A673 (cell line): ENCODE measurements at regions not wholly inside any gene's neighbourhood (a gene's known extent, or its start where the extent isn't known, plus 50 kb on each side); places are given as distances from the start of the nearest gene placed in this dataset.

ENCODE experiments used
- BruUV-seq: library from RNA; stranded (reverse); fragments of 400-500 nt; replicated peaks from 2 replicates; lab custom pipeline; 2021; lab: Mats Ljungman, UMichigan
- CTCF ChIA-PET: fragments of 300-600 bp; sonication (Branson Sonifier 250); formaldehyde crosslinking; loops from one replicate; lab custom pipeline; 2022; ENCODE audit warnings: antibody characterized with exemption; lab: Charles Lee
- POLR2A ChIA-PET: fragments of 300-600 bp; sonication (Branson Sonifier 250); formaldehyde crosslinking; loops from one replicate; lab custom pipeline; 2022; ENCODE audit warnings: antibody characterized with exemption; ENCODE audit not compliant: low non-redundant PET; lab: Charles Lee
- DNase-seq: peaks from one replicate; pipeline ENCODE4 v3.0.0-alpha.2; 2015; ENCODE audit warnings: low spot score
- H3K27ac ChIP-seq: fragments of 200-600 bp; sonication (generic); 2 replicates; pipeline ENCODE4 v1.5.1; 2016; ENCODE audit warnings: mixed run types, low read depth, mild to moderate bottlenecking, mixed read lengths, antibody characterized with exemption, low read length; ENCODE audit not compliant: poor library complexity, severe bottlenecking
- H3K27me3 ChIP-seq: fragments of 200-600 bp; sonication (generic); replicated peaks from 2 replicates; pipeline ENCODE4 v1.6.1; 2017; ENCODE audit warnings: mixed run types, low read depth, mild to moderate bottlenecking, mixed read lengths, antibody characterized with exemption, low read length; ENCODE audit not compliant: insufficient read depth, poor library complexity
- H3K36me3 ChIP-seq: fragments of 200-600 bp; sonication (generic); 2 replicates; pipeline ENCODE4 v1.6.1; 2016; ENCODE audit warnings: mixed run types, mild to moderate bottlenecking, mixed read lengths, antibody characterized with exemption, low read length; ENCODE audit not compliant: insufficient read depth, poor library complexity, severe bottlenecking
- H3K4me1 ChIP-seq: fragments of 200-600 bp; sonication (generic); 2 replicates; pipeline ENCODE4 v1.6.1; 2017; ENCODE audit warnings: mixed run types, mild to moderate bottlenecking, mixed read lengths, antibody characterized with exemption, low read length; ENCODE audit not compliant: insufficient read depth, poor library complexity, severe bottlenecking
- H3K4me3 ChIP-seq: fragments of 200-600 bp; sonication (generic); 2 replicates; pipeline ENCODE4 v1.5.1; 2016; ENCODE audit warnings: low read depth, mixed run types, mild to moderate bottlenecking, mixed read lengths, low read length; ENCODE audit not compliant: poor library complexity, severe bottlenecking
- H3K9me3 ChIP-seq: fragments of 200-600 bp; sonication (generic); 2 replicates; pipeline ENCODE4 v1.6.1; 2016; ENCODE audit warnings: mixed run types, low read depth, mild to moderate bottlenecking, mixed read lengths, antibody characterized with exemption, low read length; ENCODE audit not compliant: poor library complexity, severe bottlenecking
- EZH2 ChIP-seq: fragments of 200-600 bp; sonication (generic); IDR thresholded peaks from 2 replicates; pipeline ENCODE4 v1.6.1; 2017; ENCODE audit warnings: borderline replicate concordance, low read depth, mild to moderate bottlenecking, mixed read lengths, antibody characterized with exemption, low read length; ENCODE audit not compliant: poor library complexity, severe bottlenecking
- intact Hi-C: fragments of 100-400 bp; cut with micrococcal nuclease; formaldehyde crosslinking; loops from one replicate; pipeline ENCODE4 v1.10.0; 2022; ENCODE audit not compliant: unreplicated experiment
- TF ChIP-seq, protein P1 (sequence below): fragments of 300-800, 200-600 bp; sonication (generic); conservative IDR thresholded peaks from 2 replicates; pipeline ENCODE4 v1.5.1; 2017; ENCODE audit warnings: low read depth, mild to moderate bottlenecking, antibody characterized with exemption, low read length, moderate library complexity, mixed read lengths

DNA sequence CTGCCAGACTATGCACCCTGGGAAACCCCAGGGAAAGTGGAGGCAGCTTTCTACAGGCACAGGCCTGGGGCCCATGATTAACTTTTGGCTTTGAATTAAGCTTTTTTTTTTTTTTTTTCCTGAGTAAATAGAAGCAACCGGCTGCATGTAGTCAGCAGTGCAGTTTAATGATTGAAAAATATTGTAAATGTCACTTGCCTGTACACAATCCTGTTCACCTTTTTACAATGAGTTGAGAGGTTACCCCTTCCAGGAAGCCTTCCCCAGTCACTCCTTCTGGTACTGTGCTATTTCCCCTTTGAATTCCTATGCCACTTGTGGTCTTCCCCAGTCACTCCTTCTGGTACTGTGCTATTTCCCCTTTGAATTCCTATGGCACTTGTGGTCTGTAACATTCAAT is 475.6 kb downstream of the TDRD15 start:
- intact Hi-C loops = no loop called here
- CTCF ChIA-PET = no interaction called here
- Histone ChIP-seq H3K4me1 (no peaks in the 10 kb centered on the region), H3K27ac (no peak overlapping the region), H3K4me3 (no peak overlapping the region), H3K9me3 (no peaks in the 10 kb centered on the region), H3K36me3 (no peaks in the 10 kb centered on the region), H3K27me3 (no peaks in the 10 kb centered on the region)
- BruUV-seq = no TSS peak
- TF ChIP-seq EZH2 = no peak
- TF ChIP-seq, protein P1, sequence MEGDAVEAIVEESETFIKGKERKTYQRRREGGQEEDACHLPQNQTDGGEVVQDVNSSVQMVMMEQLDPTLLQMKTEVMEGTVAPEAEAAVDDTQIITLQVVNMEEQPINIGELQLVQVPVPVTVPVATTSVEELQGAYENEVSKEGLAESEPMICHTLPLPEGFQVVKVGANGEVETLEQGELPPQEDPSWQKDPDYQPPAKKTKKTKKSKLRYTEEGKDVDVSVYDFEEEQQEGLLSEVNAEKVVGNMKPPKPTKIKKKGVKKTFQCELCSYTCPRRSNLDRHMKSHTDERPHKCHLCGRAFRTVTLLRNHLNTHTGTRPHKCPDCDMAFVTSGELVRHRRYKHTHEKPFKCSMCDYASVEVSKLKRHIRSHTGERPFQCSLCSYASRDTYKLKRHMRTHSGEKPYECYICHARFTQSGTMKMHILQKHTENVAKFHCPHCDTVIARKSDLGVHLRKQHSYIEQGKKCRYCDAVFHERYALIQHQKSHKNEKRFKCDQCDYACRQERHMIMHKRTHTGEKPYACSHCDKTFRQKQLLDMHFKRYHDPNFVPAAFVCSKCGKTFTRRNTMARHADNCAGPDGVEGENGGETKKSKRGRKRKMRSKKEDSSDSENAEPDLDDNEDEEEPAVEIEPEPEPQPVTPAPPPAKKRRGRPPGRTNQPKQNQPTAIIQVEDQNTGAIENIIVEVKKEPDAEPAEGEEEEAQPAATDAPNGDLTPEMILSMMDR = no peak
- POLR2A ChIA-PET = no interaction called here
- DNase-seq = no peak

DNA sequence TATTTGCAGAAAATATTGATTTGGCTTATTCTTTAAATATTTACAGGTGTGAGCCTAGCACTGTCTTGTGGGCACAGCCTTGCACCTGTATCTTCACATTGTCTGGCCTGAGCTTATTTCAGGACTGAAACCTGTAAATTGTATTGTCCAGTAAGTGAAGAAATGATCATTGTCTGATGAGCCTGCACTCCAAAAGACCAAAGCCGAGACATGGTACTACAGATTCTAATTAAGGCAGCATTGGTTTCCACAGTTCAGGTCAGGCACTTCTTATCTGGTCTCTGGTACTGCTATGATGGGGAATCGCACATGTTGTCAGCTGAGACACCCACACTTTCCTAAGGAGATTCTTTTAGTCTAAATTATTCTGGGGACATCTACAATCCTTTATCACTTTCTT is 479.0 kb downstream of the TDRD15 start:
- Histone ChIP-seq H3K36me3 (no peaks in the 10 kb centered on the region), H3K27me3 (no peaks in the 10 kb centered on the region), H3K27ac (no peak overlapping the region), H3K9me3 (no peaks in the 10 kb centered on the region), H3K4me1 (no peaks in the 10 kb centered on the region), H3K4me3 (no peak overlapping the region)
- intact Hi-C loops = no loop called here
- BruUV-seq = no TSS peak
- CTCF ChIA-PET = no interaction called here
- no peak for TF ChIP-seq EZH2
- TF ChIP-seq, protein P1 = no peak
- no peak for DNase-seq
- POLR2A ChIA-PET = no interaction called here

DNA sequence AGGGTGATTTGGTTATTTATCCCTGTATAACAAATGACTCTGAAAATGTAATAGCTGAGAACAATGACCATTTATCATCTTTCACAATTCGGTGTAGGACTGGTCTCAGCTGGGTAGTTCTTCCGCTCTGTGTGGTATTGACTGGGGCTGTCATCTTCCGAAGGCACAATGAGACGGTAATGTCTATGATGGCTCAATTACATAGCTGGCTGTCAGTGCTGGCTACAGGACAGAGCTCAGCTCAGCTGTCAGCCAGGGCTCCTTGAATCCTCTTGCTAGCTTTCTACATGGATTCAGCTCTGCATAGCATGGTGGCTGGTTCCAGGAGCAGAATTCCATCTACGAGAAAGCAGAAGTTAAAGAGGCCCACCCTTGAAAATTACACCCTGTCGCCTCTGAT is 483.8 kb downstream of the TDRD15 start:
- H3K9me3 ChIP-seq = no peaks in the 10 kb centered on the region
- H3K27ac ChIP-seq = no peak overlapping the region
- no peak for DNase-seq
- BruUV-seq = no TSS peak
- no peak overlapping the region for H3K4me3 ChIP-seq
- H3K4me1 ChIP-seq = no peaks in the 10 kb centered on the region
- ChIA-PET POLR2A (no interaction called here), CTCF (no interaction called here)
- H3K27me3 ChIP-seq = no peaks in the 10 kb centered on the region
- no peak for TF ChIP-seq EZH2
- TF ChIP-seq, protein P1 = no peak
- H3K36me3 ChIP-seq = no peaks in the 10 kb centered on the region
- intact Hi-C loops = no loop called here

DNA sequence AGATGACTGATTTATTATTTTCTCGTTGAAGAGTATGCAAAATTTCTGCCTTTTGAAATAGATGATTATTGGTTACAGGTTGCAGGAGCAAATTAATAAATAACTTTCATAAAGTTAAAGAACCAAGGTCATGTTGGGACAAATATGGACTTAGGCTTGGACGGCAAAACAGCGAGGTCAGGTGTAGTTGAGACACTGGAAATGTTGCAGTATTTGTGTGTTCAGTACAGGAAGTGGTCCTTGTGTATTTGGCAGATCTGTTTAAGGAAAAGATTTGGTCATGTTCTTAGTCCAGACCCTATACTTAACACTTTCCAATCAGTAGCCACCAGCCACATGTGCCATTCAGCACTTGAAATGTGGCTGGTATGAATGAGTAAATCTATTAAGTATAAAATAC is 486.5 kb downstream of the TDRD15 start:
- Histone ChIP-seq H3K4me3 (no peak overlapping the region), H3K27me3 (no peaks in the 10 kb centered on the region), H3K4me1 (no peaks in the 10 kb centered on the region), H3K36me3 (no peaks in the 10 kb centered on the region), H3K9me3 (no peaks in the 10 kb centered on the region), H3K27ac (no peak overlapping the region)
- BruUV-seq = no TSS peak
- ChIA-PET CTCF (no interaction called here), POLR2A (no interaction called here)
- intact Hi-C loops = no loop called here
- TF ChIP-seq, protein P1 = no peak
- no peak for TF ChIP-seq EZH2
- no peak for DNase-seq
